ENCODE measurements at regions not wholly inside any gene's neighbourhood (a gene's known extent, or its start where the extent isn't known, plus 50 kb on each side); places are given as distances from the start of the nearest gene placed in this dataset.

GRCh38 chr6:112481211-112481610 is 134.1 kb downstream of the RFPL4B start:
- no peak for DNase-seq (ENCODE audit: low read depth, low spot score)
- no peak overlapping the region for H3K27ac ChIP-seq
- TF ChIP-seq EZH2 (IDR thresholded peaks at IDR 0.05) = no peak
- no peak for TF ChIP-seq POLR2AphosphoS5 (IDR thresholded peaks at IDR 0.05; ENCODE audit: borderline replicate concordance, low read depth, low read length)
- no peak for TF ChIP-seq FOXP2 (optimal IDR thresholded peaks at IDR 0.05; ENCODE audit: control extremely low read depth, extremely low read length, insufficient read depth)
- H3K9ac ChIP-seq (ENCODE audit: insufficient read length) = no peak overlapping the region
- H3K9me3 ChIP-seq (ENCODE audit: low read depth, low read length) = no peaks in the 10 kb centered on the region
- H3K36me3 ChIP-seq (ENCODE audit: insufficient read depth, low read length) = no peaks in the 10 kb centered on the region
- no peak overlapping the region for H3K4me3 ChIP-seq

GRCh38 chr6:112482373-112482772 is 135.2 kb downstream of the RFPL4B start:
- no peaks in the 10 kb centered on the region for H3K36me3 ChIP-seq (ENCODE audit: insufficient read depth, low read length)
- H3K4me3 ChIP-seq = no peak overlapping the region
- no peaks in the 10 kb centered on the region for H3K9me3 ChIP-seq (ENCODE audit: low read depth, low read length)
- no peak overlapping the region for H3K27ac ChIP-seq
- H3K9ac ChIP-seq (ENCODE audit: insufficient read length) = no peak overlapping the region
- DNase-seq (ENCODE audit: low read depth, low spot score) = no peak
- no peak for TF ChIP-seq FOXP2 (optimal IDR thresholded peaks at IDR 0.05; ENCODE audit: control extremely low read depth, extremely low read length, insufficient read depth)
- TF ChIP-seq EZH2 (IDR thresholded peaks at IDR 0.05) = no peak
- no peak for TF ChIP-seq POLR2AphosphoS5 (IDR thresholded peaks at IDR 0.05; ENCODE audit: borderline replicate concordance, low read depth, low read length)

- Histone ChIP-seq H3K9me3 (ENCODE audit: low read depth, low read length) (no peaks in the 10 kb centered on the region), H3K4me3 (no peak overlapping the region), H3K9ac (ENCODE audit: insufficient read length) (no peak overlapping the region), H3K27ac (no peak overlapping the region), H3K36me3 (ENCODE audit: insufficient read depth, low read length) (no peaks in the 10 kb centered on the region)
- no peak for DNase-seq (ENCODE audit: low read depth, low spot score)
- no peak for TF ChIP-seq EZH2 (IDR thresholded peaks at IDR 0.05)
- no peak for TF ChIP-seq POLR2AphosphoS5 (IDR thresholded peaks at IDR 0.05; ENCODE audit: borderline replicate concordance, low read depth, low read length)
- TF ChIP-seq FOXP2 (optimal IDR thresholded peaks at IDR 0.05; ENCODE audit: control extremely low read depth, extremely low read length, insufficient read depth) = no peak
Measured at GRCh38 chr6:112485120-112485826, 138.1 kb downstream of the RFPL4B start.

GRCh38 chr6:112485827-112486212 is 138.7 kb downstream of the RFPL4B start:
- DNase-seq (ENCODE audit: low read depth, low spot score) = no peak
- Histone ChIP-seq H3K9me3 (ENCODE audit: low read depth, low read length) (no peaks in the 10 kb centered on the region), H3K4me3 (no peak overlapping the region), H3K27ac (no peak overlapping the region), H3K9ac (ENCODE audit: insufficient read length) (no peak overlapping the region), H3K36me3 (ENCODE audit: insufficient read depth, low read length) (no peaks in the 10 kb centered on the region)
- TF ChIP-seq FOXP2 (optimal IDR thresholded peaks at IDR 0.05; ENCODE audit: control extremely low read depth, extremely low read length, insufficient read depth) (no peak), POLR2AphosphoS5 (IDR thresholded peaks at IDR 0.05; ENCODE audit: borderline replicate concordance, low read depth, low read length) (no peak), EZH2 (IDR thresholded peaks at IDR 0.05) (no peak)

- DNase-seq (ENCODE audit: low read depth, low spot score) = no peak
- no peaks in the 10 kb centered on the region for H3K9me3 ChIP-seq (ENCODE audit: low read depth, low read length)
- H3K9ac ChIP-seq (ENCODE audit: insufficient read length) = no peak overlapping the region
- no peak overlapping the region for H3K27ac ChIP-seq
- no peak for TF ChIP-seq FOXP2 (optimal IDR thresholded peaks at IDR 0.05; ENCODE audit: control extremely low read depth, extremely low read length, insufficient read depth)
- no peak for TF ChIP-seq EZH2 (IDR thresholded peaks at IDR 0.05)
- TF ChIP-seq POLR2AphosphoS5 (IDR thresholded peaks at IDR 0.05; ENCODE audit: borderline replicate concordance, low read depth, low read length) = no peak
- no peak overlapping the region for H3K4me3 ChIP-seq
- H3K36me3 ChIP-seq (ENCODE audit: insufficient read depth, low read length) = no peaks in the 10 kb centered on the region
Measured at GRCh38 chr6:112486454-112486853, 139.3 kb downstream of the RFPL4B start.

- H3K9me3 ChIP-seq (ENCODE audit: low read depth, low read length) = no peaks in the 10 kb centered on the region
- no peak for DNase-seq (ENCODE audit: low read depth, low spot score)
- no peak overlapping the region for H3K4me3 ChIP-seq
- TF ChIP-seq FOXP2 (optimal IDR thresholded peaks at IDR 0.05; ENCODE audit: control extremely low read depth, extremely low read length, insufficient read depth) (no peak), EZH2 (IDR thresholded peaks at IDR 0.05) (no peak), POLR2AphosphoS5 (IDR thresholded peaks at IDR 0.05; ENCODE audit: borderline replicate concordance, low read depth, low read length) (no peak)
- no peak overlapping the region for H3K27ac ChIP-seq
- no peak overlapping the region for H3K9ac ChIP-seq (ENCODE audit: insufficient read length)
- no peaks in the 10 kb centered on the region for H3K36me3 ChIP-seq (ENCODE audit: insufficient read depth, low read length)
Measured at GRCh38 chr6:112488238-112488637, 141.1 kb downstream of the RFPL4B start.

- H3K36me3 ChIP-seq (ENCODE audit: insufficient read depth, low read length) = no peaks in the 10 kb centered on the region
- H3K9ac ChIP-seq (ENCODE audit: insufficient read length) = no peak overlapping the region
- H3K9me3 ChIP-seq (ENCODE audit: low read depth, low read length) = no peaks in the 10 kb centered on the region
- H3K27ac ChIP-seq = no peak overlapping the region
- peak overlapping the region; percentile 53 for H3K4me3 ChIP-seq
- TF ChIP-seq FOXP2 (optimal IDR thresholded peaks at IDR 0.05; ENCODE audit: control extremely low read depth, extremely low read length, insufficient read depth) = peak; percentile 68
- no peak for TF ChIP-seq EZH2 (IDR thresholded peaks at IDR 0.05)
- peak; percentile 10; the same call in 1 of the 2 replicates for TF ChIP-seq POLR2AphosphoS5 (IDR thresholded peaks at IDR 0.05; ENCODE audit: borderline replicate concordance, low read depth, low read length)
- DNase-seq (ENCODE audit: low read depth, low spot score) = peak; percentile 90
Measured at GRCh38 chr6:112501705-112502104, 154.6 kb downstream of the RFPL4B start.

GRCh38 chr6:112502351-112503090 is 155.4 kb downstream of the RFPL4B start:
- Histone ChIP-seq H3K9me3 (ENCODE audit: low read depth, low read length) (no peaks in the 10 kb centered on the region), H3K36me3 (ENCODE audit: insufficient read depth, low read length) (no peaks in the 10 kb centered on the region), H3K27ac (peak overlapping the region; percentile 50; the same call in 1 of the 2 replicates), H3K9ac (ENCODE audit: insufficient read length) (no peak overlapping the region), H3K4me3 (peak overlapping the region; percentile 53)
- DNase-seq (ENCODE audit: low read depth, low spot score) = no peak
- TF ChIP-seq POLR2AphosphoS5 (IDR thresholded peaks at IDR 0.05; ENCODE audit: borderline replicate concordance, low read depth, low read length) (no peak), FOXP2 (optimal IDR thresholded peaks at IDR 0.05; ENCODE audit: control extremely low read depth, extremely low read length, insufficient read depth) (no peak), EZH2 (IDR thresholded peaks at IDR 0.05) (no peak)

Data from SK-N-MC (cell line).